Eye (tissue), 1 donor: ENCODE measurements at regions not wholly inside any gene's neighbourhood (a gene's known extent, or its start where the extent isn't known, plus 50 kb on each side); places are given as distances from the start of the nearest gene placed in this dataset.

Experiments
- DNase-seq: peaks from one replicate; pipeline ENCODE4 v3.0.0-alpha.2; 2015

DNA sequence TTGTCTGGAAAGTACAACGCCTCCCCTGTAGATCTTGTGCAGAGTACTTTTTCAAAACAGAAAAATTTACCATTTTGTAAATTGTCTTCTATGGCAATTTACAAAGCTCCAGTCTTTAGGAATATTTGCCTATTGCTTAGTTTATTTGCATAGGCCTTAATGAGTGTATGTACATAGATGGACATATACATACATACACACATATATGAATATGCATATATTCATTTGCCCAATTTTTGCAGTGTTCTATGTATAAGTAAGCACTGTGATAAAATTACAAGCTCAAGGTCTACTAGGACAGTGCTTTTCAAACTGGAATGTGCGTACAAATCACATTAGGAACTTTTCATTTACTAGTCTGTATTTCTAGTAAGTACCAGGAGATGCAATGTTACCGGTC lies 301.3 kb upstream of the SMARCA2 start:
- no peak for DNase-seq

DNA sequence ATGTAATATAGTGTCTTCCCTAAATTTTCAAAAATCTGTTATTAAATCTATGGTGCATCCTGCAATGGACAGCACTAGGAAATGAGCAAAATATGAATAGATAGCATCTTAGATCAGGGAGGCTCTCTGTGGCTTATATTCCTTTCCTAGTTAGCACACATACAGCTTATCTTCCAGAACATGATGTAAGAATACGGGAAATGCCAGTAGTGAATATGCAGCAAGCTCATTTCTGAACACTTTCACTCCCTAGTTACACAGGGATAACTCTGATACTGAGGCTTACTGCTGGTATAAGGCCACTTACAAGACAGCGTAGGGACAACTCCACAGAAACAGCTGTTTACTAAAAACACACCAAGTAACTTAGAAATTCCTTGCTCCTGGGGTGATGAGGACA lies 297.3 kb upstream of the SMARCA2 start:
- DNase-seq: no peak

DNA sequence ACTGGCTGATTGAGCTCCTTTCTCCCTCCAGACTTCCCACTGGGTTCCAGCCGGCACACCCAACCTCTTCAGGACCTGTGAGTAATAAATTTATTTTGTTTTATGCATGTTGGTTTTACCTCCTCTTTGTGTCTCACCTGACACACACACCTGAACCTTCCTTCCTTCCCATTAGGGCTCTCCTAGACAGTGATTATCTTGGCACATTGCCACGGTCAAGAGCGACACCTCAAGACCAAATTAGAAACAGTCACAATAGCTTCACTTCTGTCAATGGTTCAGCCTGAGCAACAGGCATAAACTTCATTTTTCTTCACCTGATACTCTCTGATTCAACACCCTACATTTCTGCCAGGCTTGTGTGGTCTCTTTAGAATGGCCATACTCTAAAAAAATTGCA lies 296.3 kb upstream of the SMARCA2 start:
- DNase-seq: no peak

DNA sequence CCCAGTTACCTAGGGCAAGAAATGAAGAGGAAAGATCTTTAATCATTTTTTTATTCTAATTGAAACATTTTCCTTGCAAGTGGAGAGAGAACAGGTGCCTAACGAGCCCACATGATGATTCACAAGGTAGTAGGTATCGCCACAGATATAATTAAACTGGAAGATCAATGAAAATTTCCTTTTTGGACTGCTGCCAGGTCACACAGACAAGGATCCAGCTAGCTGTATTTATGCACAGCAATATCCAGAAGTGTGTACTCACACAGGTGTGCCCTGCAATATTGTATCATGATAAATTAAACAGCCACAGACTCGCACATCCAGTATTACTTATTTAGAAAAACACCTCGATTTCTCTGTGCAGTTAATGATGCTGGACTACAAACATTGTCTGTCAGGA lies 294.0 kb upstream of the SMARCA2 start:
- no peak for DNase-seq

DNA sequence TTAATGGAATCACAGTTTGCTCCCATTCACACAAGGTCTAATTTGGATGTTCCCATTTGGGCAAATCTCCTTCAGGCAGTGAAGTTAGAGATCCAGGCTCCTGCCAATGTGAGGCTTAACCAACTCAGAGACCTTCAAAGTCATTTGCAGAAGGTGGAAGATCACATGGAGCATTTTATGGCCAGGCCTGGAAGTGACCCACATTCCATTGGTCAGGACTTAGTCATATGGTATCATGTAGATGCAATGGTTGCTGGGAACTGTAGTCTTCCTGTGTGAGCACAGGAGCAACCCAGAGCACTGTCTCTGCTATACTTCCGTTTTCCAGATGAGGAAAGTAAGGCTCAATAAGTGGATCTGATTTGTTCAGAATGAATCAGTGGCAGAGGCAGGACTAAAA lies 292.7 kb upstream of the SMARCA2 start:
- no peak for DNase-seq

DNA sequence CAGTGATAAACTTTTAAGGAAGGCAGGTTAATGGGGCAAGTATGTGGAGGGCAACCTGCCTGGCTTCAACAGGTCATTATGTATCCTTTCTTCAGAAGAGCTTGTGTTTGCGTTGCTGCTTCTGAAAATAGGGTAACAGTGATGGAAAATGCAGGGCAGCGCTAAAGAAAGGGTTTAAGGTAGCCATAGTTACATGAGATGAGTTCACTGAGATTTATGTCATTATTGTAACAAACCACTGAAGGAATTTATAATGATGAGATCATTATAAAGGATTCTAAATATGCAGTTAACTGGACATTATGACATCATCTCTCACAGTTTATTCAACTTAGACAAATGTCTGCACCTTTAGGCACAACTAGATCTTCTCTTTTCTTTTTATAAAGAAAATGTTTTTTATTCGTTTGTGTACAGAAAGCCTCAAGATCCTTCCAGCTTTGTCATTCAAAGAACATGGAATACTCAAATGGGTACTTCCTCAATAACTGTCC lies 291.6 kb upstream of the SMARCA2 start:
- DNase-seq: no peak

DNA sequence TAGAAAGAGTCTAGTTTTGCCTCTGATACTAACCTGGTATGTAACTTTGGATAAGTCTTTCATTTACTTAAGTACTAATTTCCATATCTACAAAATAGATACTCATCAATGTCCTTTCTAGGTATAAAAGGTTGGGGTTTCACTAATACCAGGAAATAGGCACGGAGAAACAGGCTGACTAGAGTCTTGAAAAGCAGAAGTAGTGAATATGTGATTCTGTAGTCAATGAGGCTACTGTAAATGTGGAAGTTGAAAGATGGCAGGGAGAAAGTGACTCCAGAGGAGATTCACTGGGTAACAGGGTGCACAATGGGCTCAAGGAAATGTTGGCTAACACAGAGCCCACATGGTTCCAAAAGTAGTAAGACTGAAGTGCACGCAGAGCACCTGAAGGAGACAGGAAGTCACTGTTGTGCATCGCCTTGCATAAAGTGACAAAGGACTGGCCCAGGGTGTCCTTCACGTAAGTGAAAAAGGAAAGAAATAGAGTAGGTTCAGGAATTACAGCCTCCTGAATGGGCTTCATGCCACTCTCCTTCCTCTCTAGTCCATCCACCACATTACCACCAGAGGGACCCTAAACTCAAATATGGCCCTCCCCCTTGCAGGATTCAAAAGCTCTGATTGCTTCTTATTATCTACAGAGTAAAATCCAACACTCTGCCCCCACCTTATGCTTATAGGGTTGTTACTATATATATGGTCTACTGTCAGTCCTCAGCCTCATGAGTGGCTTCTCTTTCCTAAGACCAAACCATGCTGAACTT lies 288.0 kb upstream of the SMARCA2 start:
- DNase-seq: no peak

DNA sequence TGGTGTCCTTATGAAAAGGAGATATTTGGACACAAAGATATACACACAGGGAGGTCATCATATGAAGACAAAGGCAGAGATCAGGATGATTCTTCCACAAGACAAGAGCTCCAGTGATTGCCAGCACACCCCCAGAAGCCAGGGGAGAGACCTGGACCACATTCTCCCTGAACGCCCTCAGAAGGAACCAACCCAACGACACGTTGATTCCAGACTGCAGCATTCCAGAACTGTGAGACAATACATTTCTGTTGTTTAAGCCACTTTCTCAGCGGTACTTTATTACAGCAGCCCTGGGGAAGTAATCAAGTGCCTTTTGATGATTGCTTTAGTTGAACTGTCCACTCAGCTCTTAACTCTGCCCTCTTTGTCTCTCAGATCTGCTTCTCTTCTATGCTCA lies 285.5 kb upstream of the SMARCA2 start:
- no peak for DNase-seq

DNA sequence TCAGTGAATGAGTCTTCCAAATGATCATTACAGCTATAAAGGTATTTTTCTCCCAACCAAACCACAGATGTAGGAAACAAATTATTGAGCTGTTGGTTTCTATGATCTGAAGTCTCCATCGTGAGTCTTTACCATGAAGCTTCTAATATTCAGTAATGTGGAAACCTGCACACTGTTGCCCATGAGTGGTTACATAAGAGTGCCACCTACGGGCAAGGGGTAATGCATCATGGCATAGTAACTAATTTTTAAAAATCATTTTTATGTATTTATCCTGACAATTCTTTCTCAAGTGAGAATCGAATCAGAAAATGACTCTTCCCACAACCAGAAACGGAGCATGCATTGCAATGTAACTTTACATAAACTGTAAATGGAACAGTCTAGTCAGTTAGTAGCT lies 282.5 kb upstream of the SMARCA2 start:
- DNase-seq: no peak

DNA sequence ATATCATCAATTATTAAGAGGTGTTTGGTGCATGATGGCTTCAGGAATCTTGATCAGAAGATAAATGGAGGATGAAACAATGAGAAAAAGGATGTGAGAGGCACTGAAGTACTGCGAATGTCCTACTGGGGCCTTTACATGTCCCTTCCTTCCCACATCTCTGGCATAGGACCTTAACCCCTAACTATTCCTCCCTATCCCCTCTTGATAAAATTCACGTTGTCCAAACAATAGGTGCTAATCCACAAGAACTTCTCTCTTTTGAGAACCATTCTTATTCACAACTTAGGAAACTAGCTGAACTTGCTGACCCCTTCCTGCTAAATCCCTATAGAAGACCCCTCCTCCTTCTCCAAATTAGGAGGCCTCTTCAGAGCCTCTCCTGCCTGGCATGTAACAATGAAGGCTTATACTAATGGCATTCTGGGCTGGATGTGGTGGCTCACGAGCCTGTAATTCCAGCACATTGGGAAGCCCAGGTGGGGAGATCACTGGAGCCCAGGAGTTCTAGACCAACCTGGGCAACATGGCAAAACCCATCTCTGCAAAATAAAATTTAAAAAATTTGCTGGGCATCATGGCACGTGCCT lies 276.5 kb upstream of the SMARCA2 start:
- no peak for DNase-seq

DNA sequence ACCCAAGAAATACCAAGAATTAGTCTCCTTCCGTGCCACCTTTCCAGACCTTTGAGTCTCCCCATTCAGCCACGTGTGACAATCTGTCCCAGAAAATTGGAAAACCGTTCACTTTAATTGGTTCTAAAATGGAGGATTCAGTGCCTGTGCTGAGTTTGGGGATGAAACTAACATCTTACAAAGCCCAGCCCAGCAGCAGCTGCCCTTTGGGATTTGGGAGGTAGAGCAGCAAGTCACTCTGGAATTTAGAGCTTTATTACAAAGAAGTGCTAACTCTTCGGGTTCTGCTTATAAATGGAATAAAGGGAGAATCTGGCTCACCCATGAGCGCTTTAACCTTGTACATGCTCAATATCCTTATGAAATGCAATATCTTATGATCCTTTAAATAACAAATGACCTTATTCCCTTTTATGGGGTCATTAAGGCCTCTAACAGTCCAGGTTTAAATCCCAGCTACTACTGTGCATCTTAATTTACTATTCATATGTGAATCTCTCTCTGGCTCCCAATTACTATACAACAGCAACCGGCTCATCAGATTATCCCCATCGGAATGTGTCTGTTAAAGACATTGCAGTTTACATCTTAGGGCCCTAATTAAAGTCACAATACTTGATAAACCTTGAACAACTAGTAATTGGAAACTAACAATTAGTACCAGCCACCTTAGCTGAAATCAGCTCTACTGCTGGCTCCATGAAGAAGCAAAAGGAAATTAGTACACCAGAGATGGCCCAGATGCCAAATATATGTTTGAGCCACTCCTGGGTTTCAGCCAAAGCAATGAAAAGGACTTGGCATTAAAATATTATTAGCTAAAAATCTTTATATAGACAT lies 271.8 kb upstream of the SMARCA2 start:
- no peak for DNase-seq

DNA sequence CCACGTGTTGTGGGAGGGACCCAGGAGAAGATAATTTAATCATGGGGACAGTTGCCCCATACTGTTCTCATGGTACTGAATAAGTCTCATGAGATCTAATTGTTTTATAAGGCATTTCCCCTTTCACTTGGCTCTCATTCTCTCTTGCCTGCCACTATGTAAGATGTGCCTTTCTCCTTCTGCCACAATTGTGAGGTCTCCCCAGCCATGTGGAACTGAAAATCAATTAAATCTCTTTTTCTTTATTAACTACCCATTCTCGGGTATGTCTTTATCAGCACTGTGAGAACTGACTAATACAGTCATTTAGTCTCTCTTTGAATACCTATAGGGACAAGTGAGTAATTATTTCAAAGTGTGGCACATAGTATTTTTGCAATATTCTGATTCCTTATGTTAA lies 269.2 kb upstream of the SMARCA2 start:
- DNase-seq: no peak

DNA sequence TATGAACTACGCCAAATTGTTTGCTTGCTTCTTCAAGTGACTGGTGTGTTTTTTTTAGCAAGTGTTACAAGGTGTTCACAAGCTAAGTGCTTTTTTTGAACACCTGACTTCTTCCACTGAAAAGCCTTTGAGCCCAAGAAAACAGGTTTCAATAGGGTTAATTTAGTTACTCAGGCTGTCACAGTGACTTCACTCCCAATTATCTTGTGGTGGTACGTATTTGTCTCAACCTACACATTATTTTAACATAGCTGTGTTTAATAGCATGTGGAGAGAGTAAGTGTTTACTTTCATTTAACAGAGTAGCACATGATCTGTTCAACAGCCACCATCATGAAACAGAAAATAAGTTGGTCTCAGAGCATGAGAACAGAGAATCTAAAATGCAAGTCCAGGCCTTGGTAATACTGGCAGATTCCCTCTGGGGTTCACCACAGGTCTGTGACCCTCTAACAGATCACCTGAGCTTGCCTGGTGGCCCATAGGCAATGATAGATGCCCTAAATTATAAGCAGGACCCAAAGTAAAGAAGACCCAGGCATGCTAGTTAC lies 267.7 kb upstream of the SMARCA2 start:
- DNase-seq: no peak

DNA sequence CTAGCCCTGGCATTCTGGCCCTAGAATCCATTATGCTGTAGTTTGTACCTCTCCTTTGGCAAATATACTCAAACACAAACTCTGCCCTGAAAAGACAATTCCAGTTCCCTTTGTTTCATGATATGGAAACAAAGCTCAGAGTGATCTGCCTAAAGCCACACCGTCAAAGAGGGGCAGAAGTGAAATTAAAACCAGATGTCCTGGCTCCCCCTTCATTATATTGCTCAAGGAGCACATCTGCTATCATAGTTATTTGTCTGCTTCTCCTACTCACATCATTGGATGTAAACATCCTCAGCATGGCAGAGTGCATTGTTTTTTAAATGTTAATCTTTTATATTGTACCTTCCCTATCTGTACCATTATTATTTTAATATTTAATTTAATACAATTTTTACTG lies 266.7 kb upstream of the SMARCA2 start:
- DNase-seq: no peak

DNA sequence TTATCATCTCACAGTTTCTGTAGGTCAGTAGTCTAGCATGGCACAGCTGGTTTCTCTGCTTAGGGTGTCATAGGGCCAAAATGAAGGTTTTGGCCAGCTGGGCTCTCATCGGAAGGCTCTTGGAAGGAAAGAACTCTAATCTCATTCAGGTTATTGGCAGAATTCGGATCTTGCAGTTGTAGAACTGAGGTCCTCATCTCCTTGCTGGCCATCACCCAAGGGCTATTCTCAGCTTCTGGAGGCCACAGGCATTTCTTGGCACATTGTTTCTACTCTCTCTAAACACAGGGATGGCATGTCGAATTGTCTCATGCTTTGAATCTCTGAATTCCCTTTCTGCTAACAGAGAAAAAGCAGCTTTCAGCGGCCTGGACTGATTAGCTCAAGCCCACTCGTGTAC lies 258.0 kb upstream of the SMARCA2 start:
- DNase-seq: no peak

DNA sequence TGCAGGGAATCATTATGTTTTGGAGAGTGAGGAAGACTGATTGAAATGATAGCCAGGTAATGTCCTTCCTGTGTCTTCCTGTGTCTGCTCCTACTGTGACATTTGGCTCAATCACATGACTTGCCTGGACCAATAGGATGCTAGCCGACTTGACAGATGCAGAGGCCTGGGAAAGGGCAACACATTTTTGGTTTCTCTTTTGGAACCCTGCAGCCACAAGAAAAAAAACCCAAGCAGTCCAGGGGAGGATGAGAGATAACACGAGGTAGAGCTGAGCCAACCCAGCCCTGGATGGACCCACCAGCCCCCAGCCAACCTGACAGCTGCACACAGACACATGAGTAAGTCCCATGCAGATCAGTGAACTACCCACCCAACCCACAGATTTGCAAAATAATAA lies 256.1 kb upstream of the SMARCA2 start:
- DNase-seq: no peak

DNA sequence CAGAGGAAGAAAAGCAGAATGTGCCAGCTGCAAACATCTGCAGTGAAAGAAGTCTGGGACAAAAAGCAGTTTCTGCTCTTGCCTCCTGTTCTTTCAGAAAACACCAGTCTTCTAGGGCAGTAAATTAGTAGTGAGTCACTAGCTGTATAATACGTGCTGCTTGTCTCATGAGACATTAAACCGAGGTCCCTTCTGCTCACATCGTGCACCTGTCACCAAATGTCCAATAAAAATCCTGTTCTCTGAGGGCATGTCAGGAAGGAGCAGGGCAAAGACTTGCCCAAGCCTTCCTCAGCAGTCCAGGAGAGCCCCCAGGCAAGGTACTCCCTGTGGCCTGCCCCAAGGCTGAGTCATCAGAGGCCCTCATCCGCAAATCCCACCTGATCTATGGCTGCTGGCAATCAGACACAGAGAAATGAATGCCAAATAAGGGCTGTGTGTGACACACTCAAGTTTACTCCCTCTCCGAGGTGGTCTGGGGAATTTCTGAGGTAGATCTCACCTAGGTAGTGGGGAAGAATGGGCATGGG lies 255.3 kb upstream of the SMARCA2 start:
- DNase-seq: no peak

DNA sequence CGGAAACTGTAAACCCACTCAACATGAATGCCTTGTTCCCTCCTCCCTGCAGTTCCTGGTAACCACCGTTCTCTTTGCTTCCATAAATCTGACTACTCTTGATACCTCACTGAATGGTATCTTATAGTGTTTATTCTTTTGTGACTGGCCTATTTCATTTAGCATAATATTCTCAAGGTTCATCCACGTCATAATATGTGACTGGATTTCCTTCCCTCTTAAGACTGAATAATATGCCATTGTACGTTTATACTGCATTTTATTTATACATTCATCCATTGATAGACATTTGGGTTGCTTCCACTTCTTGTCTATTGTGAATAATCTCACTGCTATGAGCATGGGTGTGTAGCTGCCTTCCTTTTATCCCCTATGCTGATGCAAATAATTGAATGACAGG lies 253.3 kb upstream of the SMARCA2 start:
- no peak for DNase-seq

DNA sequence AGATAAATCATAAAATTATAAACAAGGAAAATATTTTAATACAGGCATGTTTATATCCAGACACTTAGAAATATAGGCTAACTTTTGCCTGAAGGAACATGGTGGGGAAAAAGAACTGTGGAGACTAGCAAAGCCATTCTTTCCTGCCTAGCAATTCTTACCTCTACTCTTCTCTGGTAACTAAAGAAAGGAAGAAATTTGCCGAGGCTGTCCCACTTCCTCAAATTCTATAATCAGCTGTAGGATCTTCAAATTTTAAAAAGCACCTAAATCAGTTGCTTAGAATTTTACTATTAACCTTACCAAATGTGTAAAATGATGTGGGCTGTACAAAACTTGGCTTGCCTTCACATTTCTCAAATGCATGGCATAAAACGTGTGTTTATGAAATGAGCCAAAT lies 249.1 kb upstream of the SMARCA2 start:
- no peak for DNase-seq

DNA sequence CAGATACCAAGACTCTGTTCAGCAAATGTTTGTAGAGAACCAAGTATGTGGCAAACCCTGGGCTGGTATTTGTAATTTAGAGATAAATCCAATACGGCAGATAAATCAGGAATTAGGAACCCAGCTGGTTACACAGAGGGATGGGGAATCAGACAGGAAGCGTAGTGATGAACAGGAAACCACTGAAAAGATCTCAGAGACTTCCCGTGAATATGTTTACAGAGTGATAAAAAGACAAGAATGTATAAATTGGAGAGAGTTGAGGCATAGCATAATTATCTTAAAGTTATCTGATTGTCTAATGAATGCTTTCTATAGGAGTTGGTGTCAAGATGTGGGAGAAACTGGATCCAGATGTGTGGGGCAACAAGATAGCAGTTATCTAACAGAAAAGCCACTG lies 246.6 kb upstream of the SMARCA2 start:
- DNase-seq: no peak

DNA sequence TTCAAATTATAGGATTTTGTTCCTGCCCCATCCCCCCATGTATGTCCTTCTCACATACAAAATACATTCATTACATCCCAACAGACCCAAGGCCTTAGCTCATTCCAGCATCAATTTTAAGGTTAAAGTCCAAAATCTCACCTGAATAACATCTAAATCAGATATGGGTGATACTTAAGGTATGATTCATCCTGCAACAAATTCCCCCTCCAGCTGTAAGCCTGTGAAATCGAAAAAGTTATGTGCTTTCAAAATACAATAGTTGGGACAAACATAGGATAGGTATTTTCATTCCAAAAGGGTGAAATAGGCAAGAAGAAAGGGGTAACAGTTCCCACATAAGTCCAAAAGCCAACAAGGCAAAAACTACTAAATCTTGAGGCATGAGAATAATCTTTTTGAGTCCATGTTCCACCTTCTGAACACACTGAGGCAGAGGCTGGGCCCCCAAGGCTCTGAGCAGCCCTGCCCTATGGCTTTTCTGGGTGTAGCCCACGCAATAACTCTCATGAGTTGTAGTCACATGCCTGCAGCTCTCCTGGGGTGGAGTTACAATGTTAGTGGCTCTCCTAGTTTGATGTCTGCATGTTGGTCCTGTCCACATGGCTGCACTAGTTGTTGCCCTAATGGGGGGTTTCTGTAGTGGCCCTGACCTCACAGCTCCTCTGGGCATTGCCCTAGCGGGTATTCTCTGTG lies 243.9 kb upstream of the SMARCA2 start:
- DNase-seq: no peak

DNA sequence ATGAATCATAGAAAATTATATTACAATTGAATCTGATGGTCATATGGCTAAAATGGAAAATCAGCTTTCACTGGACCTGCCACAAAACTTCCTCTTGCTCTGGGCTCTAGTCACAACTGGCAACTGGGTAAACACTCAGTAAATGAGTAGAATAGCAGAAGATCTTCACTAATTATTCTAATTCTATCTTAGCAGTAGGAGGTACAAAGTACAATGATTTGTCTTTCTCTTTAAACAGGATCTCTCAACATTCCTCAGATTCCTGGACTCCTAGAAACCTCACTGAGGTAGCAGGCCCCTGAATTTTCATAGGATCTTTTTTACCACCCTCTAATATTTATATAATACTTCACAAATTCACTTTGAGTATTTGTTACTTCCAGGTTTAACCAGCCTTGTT lies 239.9 kb upstream of the SMARCA2 start:
- no peak for DNase-seq

DNA sequence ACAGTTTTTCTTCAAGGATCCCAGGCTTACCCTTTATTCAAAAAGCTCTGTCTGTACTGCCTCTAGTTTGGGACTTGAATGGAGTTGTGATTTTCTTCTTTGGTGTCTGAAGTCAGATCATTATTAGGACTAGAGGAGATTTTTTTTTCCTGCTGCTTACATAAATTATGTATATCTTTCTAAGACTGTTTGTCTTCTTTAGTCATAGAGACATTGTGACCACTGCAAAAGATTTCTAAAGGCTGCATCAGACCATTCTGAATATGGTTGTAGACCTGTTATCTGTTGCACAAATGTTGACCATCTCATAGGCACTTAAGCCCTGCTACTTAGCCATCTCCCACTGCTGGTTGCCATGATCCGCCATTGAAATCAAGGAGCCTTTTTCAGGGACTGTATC lies 238.5 kb upstream of the SMARCA2 start:
- no peak for DNase-seq
